ENCODE measurements at regions not wholly inside any gene's neighbourhood (a gene's known extent, or its start where the extent isn't known, plus 50 kb on each side); places are given as distances from the start of the nearest gene placed in this dataset.

GRCh38 chr4:147012059-147012707, 66.5 kb upstream of the TTC29 start:
- H3K27me3 ChIP-seq (ENCODE audit: control insufficient read depth, insufficient read depth, low read length) = no peaks in the 10 kb centered on the region
- no peaks in the 10 kb centered on the region for H3K36me3 ChIP-seq (ENCODE audit: control insufficient read depth, insufficient read depth, low read length)
- H3K4me3 ChIP-seq (ENCODE audit: low read depth, low read length) = no peak overlapping the region
- TF ChIP-seq CTCF (IDR thresholded peaks at IDR 0.05; ENCODE audit: insufficient read depth, low read depth, low read length) = no peak
- POLR2A ChIA-PET = no interaction called here
- CTCF ChIA-PET = interaction anchor here (1.7 kb wide), 1 partner anchor 85 kb away, joined by 6 read pairs; no protein-coding TSS in a partner anchor
- no peak for DNase-seq (ENCODE audit: low read depth)

GRCh38 chr4:147014946-147015345, 69.3 kb upstream of the TTC29 start:
- H3K27me3 ChIP-seq (ENCODE audit: control insufficient read depth, insufficient read depth, low read length) = no peaks in the 10 kb centered on the region; the same call in 1 of the 2 replicates
- ChIA-PET POLR2A (interaction anchor here (0.6 kb wide), 1 partner anchor 28 kb away, joined by 4 read pairs; no protein-coding TSS in a partner anchor), CTCF (interaction anchor here (0.6 to 1.1 kb wide), 2 partner anchors 82 to 1438 kb away, joined by 3 to 4 read pairs; no protein-coding TSS in a partner anchor)
- DNase-seq (ENCODE audit: low read depth) = no peak
- no peak overlapping the region for H3K4me3 ChIP-seq (ENCODE audit: low read depth, low read length)
- H3K36me3 ChIP-seq (ENCODE audit: control insufficient read depth, insufficient read depth, low read length) = no peaks in the 10 kb centered on the region
- no peak for TF ChIP-seq CTCF (IDR thresholded peaks at IDR 0.05; ENCODE audit: insufficient read depth, low read depth, low read length)

- no peak for TF ChIP-seq CTCF (IDR thresholded peaks at IDR 0.05; ENCODE audit: insufficient read depth, low read depth, low read length)
- no peak overlapping the region for H3K4me3 ChIP-seq (ENCODE audit: low read depth, low read length)
- H3K36me3 ChIP-seq (ENCODE audit: control insufficient read depth, insufficient read depth, low read length) = no peaks in the 10 kb centered on the region
- ChIA-PET CTCF (interaction anchor here (1.1 kb wide), 1 partner anchor 82 kb away, joined by 3 read pairs; no protein-coding TSS in a partner anchor), POLR2A (interaction anchor here (0.6 kb wide), 1 partner anchor 29 kb away, joined by 4 read pairs; no protein-coding TSS in a partner anchor)
- no peak for DNase-seq (ENCODE audit: low read depth)
- no peaks in the 10 kb centered on the region; the same call in 1 of the 2 replicates for H3K27me3 ChIP-seq (ENCODE audit: control insufficient read depth, insufficient read depth, low read length)
Measured at GRCh38 chr4:147015491-147015890, 69.8 kb upstream of the TTC29 start.

GRCh38 chr4:147017081-147017480, 71.4 kb upstream of the TTC29 start:
- no peak for DNase-seq (ENCODE audit: low read depth)
- H3K27me3 ChIP-seq (ENCODE audit: control insufficient read depth, insufficient read depth, low read length) = no peaks in the 10 kb centered on the region; the same call in 1 of the 2 replicates
- H3K4me3 ChIP-seq (ENCODE audit: low read depth, low read length) = no peak overlapping the region
- H3K36me3 ChIP-seq (ENCODE audit: control insufficient read depth, insufficient read depth, low read length) = no peaks in the 10 kb centered on the region
- ChIA-PET CTCF (interaction anchor here (1.6 to 5.6 kb wide), 3 partner anchors 80 to 573 kb away, joined by 4 to 79 read pairs (median 57); no protein-coding TSS in a partner anchor), POLR2A (no interaction called here)
- TF ChIP-seq CTCF (IDR thresholded peaks at IDR 0.05; ENCODE audit: insufficient read depth, low read depth, low read length) = no peak

- TF ChIP-seq CTCF (IDR thresholded peaks at IDR 0.05; ENCODE audit: insufficient read depth, low read depth, low read length) = peak; percentile 70
- Histone ChIP-seq H3K4me3 (ENCODE audit: low read depth, low read length) (no peak overlapping the region), H3K36me3 (ENCODE audit: control insufficient read depth, insufficient read depth, low read length) (no peaks in the 10 kb centered on the region), H3K27me3 (ENCODE audit: control insufficient read depth, insufficient read depth, low read length) (no peaks in the 10 kb centered on the region; the same call in 1 of the 2 replicates)
- CTCF ChIA-PET = interaction anchor here (0.6 to 5.6 kb wide), 32 partner anchors 8 to 848 kb away, joined by 3 to 79 read pairs (median 5); no protein-coding TSS in a partner anchor
- POLR2A ChIA-PET = no interaction called here
- DNase-seq (ENCODE audit: low read depth) = no peak
Measured at GRCh38 chr4:147019091-147019490, 73.4 kb upstream of the TTC29 start.

Measured in BJ (cell line).